ENCODE measurements at regions not wholly inside any gene's neighbourhood (a gene's known extent, or its start where the extent isn't known, plus 50 kb on each side); places are given as distances from the start of the nearest gene placed in this dataset.

DNA sequence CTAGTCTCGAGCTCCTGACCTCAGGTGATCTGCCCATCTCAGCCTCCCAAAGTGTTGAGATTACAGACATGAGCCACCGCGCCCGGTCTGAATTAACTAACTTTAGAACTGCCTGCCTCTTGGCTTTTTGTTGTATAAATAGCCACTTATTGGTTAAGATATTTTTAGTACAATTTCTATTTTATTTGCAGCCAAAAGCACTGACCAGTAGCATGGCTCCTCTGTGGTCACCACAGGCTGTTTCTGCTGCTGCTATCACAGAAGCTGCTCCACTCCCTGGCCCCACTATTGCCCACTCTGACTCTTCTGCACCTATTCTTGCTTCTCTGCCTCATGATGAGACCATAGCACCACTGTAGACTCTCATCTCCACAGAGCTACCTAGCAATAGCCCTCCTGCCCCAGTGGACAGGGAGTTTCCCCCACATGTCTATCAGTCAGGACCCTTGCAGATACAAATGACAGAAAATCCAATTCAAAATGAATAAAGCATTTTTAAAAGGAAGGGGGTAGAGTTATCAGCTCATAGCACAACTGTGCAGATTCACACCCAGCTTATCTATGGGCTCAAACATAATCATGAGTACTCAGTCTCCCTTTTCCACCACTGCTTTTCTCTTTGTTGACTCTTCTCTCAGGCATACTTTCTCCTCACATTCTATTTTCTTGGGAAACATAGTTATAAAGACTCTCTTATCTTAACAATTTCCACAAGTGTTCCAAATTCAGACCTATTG is 151.8 kb upstream of the EPB41L4A start:
- Mint-ChIP-seq H3K4me3 (no peak overlapping the region), H3K27me3 (peaks cover 5% of the 10 kb centered on the region), H3K27ac (no peak overlapping the region), H3K9me3 (no peaks in the 10 kb centered on the region), H3K36me3 (ENCODE audit: low read depth) (no peaks in the 10 kb centered on the region), H3K4me1 (ENCODE audit: low read depth) (no peaks in the 10 kb centered on the region)
- intact Hi-C loops (cut with micrococcal nuclease): no loop called here
- DNase-seq (no peak), ATAC-seq (no peak)
- TF ChIP-seq, protein P1, sequence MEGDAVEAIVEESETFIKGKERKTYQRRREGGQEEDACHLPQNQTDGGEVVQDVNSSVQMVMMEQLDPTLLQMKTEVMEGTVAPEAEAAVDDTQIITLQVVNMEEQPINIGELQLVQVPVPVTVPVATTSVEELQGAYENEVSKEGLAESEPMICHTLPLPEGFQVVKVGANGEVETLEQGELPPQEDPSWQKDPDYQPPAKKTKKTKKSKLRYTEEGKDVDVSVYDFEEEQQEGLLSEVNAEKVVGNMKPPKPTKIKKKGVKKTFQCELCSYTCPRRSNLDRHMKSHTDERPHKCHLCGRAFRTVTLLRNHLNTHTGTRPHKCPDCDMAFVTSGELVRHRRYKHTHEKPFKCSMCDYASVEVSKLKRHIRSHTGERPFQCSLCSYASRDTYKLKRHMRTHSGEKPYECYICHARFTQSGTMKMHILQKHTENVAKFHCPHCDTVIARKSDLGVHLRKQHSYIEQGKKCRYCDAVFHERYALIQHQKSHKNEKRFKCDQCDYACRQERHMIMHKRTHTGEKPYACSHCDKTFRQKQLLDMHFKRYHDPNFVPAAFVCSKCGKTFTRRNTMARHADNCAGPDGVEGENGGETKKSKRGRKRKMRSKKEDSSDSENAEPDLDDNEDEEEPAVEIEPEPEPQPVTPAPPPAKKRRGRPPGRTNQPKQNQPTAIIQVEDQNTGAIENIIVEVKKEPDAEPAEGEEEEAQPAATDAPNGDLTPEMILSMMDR (IDR thresholded peaks at IDR 0.05): no peak
- CTCF ChIA-PET: no interaction called here
- POLR2A ChIA-PET: interaction anchor here (0.7 kb wide), 1 partner anchor 244 kb away, joined by 3 read pairs; no protein-coding TSS in a partner anchor

DNA sequence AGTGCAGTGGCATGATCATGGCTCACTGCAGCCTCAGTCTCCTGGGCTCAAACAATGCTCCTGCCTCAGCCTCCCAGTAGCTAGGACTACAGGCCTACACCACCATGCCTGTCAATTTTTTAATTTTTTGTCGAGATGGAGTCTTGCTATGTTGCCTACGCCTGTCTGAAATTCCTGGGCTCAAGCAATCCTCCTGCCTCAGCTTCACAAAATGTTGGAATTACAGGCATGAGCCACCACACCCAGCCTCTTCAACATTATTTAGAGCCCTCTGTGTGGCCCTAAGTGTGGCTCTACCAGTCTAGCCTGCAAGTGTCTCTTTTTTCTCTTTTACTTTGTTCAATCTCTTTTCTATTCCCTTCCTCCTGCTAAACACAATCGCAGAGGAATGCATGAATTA is 154.4 kb upstream of the EPB41L4A start:
- ChIA-PET POLR2A (no interaction called here), CTCF (interaction anchor here (1.0 kb wide), 1 partner anchor 21 kb away, joined by 3 read pairs; no protein-coding TSS in a partner anchor)
- no peaks in the 10 kb centered on the region for H3K36me3 Mint-ChIP-seq (ENCODE audit: low read depth)
- TF ChIP-seq, protein P1 (IDR thresholded peaks at IDR 0.05): no peak
- no peak overlapping the region for H3K27ac Mint-ChIP-seq
- DNase-seq (no peak), ATAC-seq (no peak)
- no peaks in the 10 kb centered on the region for H3K4me1 Mint-ChIP-seq (ENCODE audit: low read depth)
- intact Hi-C loops (cut with micrococcal nuclease): no loop called here
- peaks cover 6% of the 10 kb centered on the region for H3K27me3 Mint-ChIP-seq
- H3K9me3 Mint-ChIP-seq: no peaks in the 10 kb centered on the region
- no peak overlapping the region for H3K4me3 Mint-ChIP-seq

DNA sequence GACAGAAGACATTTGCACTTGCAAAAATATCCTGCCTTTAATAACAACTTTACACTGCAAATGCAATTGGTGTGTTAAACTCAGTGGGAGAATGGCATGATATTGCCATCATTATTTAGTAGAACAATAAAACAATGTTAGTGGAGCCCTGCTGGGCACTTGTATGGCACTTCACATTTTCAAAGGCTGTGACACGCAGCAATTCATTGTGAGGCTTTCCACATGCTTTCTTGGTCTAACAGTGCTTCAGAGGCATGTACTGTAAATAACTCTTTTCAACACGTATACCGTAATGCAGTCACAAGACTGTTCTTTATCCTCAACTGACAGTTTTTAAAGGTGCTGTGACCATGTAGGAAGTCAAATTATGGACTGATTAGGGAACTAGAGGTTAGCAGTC is 155.5 kb upstream of the EPB41L4A start:
- intact Hi-C loops (cut with micrococcal nuclease): no loop called here
- Mint-ChIP-seq H3K4me1 (ENCODE audit: low read depth) (no peaks in the 10 kb centered on the region), H3K27ac (no peak overlapping the region), H3K9me3 (no peaks in the 10 kb centered on the region), H3K4me3 (no peak overlapping the region), H3K27me3 (peaks cover 6% of the 10 kb centered on the region), H3K36me3 (ENCODE audit: low read depth) (no peaks in the 10 kb centered on the region)
- CTCF ChIA-PET: no interaction called here
- DNase-seq (no peak), ATAC-seq (no peak)
- TF ChIP-seq, protein P1 (IDR thresholded peaks at IDR 0.05): no peak
- POLR2A ChIA-PET: no interaction called here

DNA sequence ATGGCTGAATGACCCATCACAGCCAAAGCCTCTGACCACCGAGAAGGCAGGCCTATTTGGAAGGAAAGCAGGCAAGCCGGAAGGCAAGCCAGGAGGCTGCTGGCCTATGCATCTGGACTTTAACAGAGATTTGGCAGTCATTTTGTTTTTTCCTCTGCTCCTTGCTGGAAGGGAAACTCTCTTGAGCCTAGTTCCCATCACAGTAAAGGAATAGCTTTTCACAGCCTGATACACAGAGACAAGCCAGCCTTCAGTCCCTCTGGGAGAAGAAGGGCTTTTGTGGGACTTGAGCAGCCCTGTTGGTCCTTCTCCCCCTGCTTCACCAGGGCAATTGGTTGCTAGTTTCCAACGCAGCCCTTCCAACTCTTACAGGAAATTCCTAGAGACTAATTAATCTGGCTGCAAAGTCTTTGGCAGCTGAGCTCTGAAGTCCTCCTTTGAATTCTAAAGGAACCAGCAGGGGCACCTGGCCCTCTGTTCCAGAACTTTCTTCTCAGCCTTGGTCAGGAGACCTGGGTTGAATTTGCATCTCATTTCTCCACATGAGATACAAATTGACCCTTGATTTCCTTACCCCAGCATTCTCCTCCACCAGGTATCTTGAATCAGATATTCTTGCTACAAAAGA is 157.3 kb upstream of the EPB41L4A start:
- Mint-ChIP-seq H3K4me1 (ENCODE audit: low read depth) (no peaks in the 10 kb centered on the region), H3K27ac (no peak overlapping the region), H3K36me3 (ENCODE audit: low read depth) (no peaks in the 10 kb centered on the region), H3K27me3 (peaks cover 4% of the 10 kb centered on the region), H3K4me3 (no peak overlapping the region), H3K9me3 (no peaks in the 10 kb centered on the region)
- DNase-seq: no peak
- ATAC-seq: no peak
- TF ChIP-seq, protein P1 (IDR thresholded peaks at IDR 0.05): no peak
- POLR2A ChIA-PET: no interaction called here
- intact Hi-C loops (cut with micrococcal nuclease): no loop called here
- CTCF ChIA-PET: interaction anchor here (2.1 kb wide), 1 partner anchor 24 kb away, joined by 6 read pairs; no protein-coding TSS in a partner anchor

DNA sequence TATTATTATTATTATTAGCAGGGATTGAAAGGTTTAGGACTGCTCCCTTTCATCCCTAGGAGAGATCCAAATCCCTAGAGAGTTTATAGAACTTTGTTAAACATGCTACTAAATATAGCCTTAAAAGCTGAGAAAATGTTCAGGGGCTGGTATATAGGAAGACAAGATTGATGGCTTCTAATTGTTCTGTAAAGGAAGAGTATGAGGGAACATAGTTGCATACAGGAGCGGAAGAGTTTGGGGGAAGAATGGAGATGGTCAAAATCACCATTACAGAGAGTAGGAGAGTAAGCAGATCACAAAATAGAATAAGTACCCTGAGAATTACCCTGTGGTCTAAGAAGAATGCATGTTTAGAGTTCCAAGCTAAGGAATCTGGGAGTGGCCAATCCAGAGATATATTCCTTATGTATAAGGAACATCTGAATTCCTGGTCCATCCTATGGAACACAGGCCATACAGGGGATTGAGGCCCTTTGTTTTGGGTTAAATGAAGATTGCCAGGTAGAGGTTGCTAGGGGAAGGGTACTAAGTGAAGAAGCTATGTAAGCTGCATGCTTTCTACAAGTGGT is 158.0 kb upstream of the APC start:
- intact Hi-C loops (cut with micrococcal nuclease): no loop called here
- H3K4me1 Mint-ChIP-seq (ENCODE audit: low read depth): no peaks in the 10 kb centered on the region
- POLR2A ChIA-PET: no interaction called here
- no peak overlapping the region for H3K4me3 Mint-ChIP-seq
- TF ChIP-seq, protein P1 (IDR thresholded peaks at IDR 0.05): no peak
- ATAC-seq: no peak
- CTCF ChIA-PET: no interaction called here
- no peak overlapping the region for H3K27ac Mint-ChIP-seq
- H3K27me3 Mint-ChIP-seq: peaks cover 2% of the 10 kb centered on the region
- no peak for DNase-seq
- H3K36me3 Mint-ChIP-seq (ENCODE audit: low read depth): no peaks in the 10 kb centered on the region
- H3K9me3 Mint-ChIP-seq: no peaks in the 10 kb centered on the region
